ENCODE measurements at regions not wholly inside any gene's neighbourhood (a gene's known extent, or its start where the extent isn't known, plus 50 kb on each side); places are given as distances from the start of the nearest gene placed in this dataset.

GRCh38 chr1:215028954-215029353 lies 53.6 kb upstream of the KCNK2 start:
- TF ChIP-seq CTCF (IDR thresholded peaks at IDR 0.05) (no peak), EZH2 (IDR thresholded peaks at IDR 0.05; ENCODE audit: borderline replicate concordance, insufficient read depth, low read depth, low read length, poor library complexity, severe bottlenecking) (no peak)
